GM04504 (cell line): ENCODE measurements at regions not wholly inside any gene's neighbourhood (a gene's known extent, or its start where the extent isn't known, plus 50 kb on each side); places are given as distances from the start of the nearest gene placed in this dataset.

Source experiments
- DNase-seq: peaks from one replicate; pipeline ENCODE4 v3.0.0-alpha.2; 2012; ENCODE audit warnings: low read depth

DNA sequence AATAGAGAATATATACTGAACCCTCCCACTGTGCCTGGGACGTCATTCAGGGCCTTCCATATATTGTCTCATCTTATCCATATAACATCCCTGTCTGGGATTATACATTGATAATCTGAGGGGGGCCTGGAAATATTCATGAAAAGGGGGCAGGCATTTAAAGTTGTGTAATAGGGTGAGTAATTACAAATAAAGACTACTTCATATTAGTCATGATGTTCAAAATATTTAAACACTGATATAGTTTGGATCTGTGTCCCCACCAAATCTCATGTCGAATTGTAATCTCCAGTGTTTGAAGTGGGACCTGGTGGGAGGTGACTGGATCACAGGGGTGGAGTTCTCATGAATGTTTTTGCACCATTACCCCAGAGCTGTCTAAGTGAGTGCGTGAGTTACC, 97.8 kb downstream of the AQP9 start:
- DNase-seq = no peak

DNA sequence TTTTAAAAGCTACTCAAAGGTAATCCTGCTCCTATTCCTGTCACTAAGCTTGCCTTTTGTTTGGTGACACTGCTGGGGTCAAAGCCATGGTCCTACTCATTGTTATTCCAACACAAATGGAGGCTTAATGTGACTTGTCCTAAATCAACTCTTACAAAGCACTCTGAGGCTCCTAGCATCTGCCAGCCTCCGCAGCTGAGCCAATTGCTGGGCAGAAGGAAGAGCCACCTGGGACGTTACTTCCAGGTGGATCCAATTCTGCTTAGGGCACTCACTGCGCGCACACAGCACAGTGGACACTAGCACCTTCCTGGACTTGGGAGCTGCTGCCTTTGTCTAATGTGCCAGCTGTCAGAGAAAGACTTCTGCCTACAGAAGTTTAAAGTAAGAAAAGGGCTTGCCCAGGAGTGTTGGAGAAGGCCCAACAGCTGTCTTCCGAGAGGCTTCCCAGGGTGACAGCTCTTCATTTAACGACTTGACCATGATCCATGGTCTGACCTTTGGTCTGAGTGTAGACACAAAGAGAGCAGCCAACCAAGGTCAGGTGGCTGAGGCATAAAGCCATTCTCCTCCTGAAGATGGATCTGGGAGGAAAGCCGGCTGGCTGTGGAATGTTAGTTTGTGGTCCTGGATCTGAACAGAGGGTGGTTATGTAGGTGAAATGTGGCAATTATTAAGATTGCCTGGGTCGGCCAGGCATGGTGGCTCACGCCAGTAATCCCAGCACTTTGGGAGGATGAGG, 102.2 kb downstream of the AQP9 start:
- DNase-seq = no peak

- DNase-seq = no peak
These were observed 103.7 kb downstream of the AQP9 start for GRCh38 chr15:58241872-58242271.

- no peak for DNase-seq
These were observed 104.9 kb downstream of the AQP9 start for GRCh38 chr15:58243070-58243469.

GRCh38 chr15:58244536-58244935, 106.4 kb downstream of the AQP9 start:
- no peak for DNase-seq

DNA sequence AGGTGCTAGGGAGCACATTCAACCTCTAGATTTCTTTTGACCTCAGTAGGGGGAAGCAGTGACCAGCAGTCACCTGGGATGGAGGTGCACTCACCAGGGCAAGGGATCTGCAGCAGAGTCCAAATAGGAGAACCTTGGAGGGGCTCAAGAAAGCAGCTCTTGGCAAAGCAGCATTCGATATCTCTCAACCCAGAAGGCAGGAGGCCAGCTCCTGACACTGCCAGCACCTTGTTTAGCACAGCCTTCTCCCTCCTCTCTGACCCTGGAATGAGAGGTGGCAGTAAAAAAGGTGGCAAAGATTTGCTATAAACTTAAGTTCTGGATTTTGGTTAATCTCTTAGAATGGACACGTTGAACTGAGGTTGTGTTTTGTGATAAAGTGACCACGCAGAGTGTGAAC, 107.9 kb downstream of the AQP9 start:
- no peak for DNase-seq

- DNase-seq = no peak
These were observed 110.0 kb downstream of the AQP9 start for GRCh38 chr15:58247855-58248842.

GRCh38 chr15:58249646-58250312, 111.6 kb downstream of the AQP9 start:
- no peak for DNase-seq

GRCh38 chr15:58252586-58253323, 114.6 kb downstream of the AQP9 start:
- no peak for DNase-seq

DNA sequence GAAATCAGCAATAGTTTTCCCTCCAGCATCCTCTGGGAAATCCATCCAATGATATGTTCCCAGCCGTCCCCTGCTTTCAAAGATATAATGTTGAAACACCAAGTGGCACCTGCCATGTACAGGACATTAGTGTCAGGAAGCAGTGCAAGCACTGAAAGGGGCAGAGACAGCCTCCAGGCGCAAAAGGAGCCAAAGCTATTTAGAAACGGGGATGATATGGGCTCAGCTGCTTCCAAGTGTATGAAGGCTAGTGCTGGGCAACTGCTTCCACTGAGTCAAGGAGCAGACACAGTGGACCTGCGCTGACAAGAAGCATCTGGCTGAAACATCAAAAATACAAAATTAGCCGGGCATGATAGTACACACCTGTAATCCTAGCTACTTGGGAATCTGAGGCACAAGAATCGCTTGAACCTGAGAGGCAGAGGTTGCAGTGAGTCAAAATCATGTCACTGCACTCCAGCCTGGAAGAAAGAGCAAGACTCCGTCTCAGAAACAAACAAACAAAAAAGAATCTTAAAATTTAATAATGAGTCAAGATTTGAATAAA, 119.7 kb downstream of the AQP9 start:
- DNase-seq = no peak

GRCh38 chr15:58258501-58259292, 120.5 kb downstream of the AQP9 start:
- no peak for DNase-seq

DNA sequence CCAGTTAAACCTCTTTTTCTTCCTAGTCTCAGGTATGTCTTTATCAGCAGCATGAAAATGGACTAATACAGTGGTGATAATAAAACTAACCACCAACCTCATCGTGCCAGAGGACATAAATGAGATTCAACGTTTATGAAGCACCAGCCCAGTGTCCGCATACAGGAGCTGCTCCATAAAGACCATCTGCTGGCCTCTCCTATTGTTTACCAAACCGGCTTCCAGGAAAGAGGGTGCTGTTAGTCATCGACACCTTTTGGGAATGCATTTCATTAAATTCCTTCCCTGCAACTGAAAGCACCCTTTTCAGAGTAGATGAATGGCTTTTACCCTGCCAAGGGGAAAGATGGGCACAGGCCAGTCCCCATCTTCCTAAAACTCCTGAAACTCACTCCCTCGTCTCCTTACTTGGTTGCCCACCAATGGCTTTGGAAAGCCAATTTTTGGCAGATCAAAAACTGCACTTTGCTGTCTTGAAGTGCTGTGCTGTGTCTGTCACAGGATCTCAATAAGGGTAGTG, 122.1 kb downstream of the AQP9 start:
- no peak for DNase-seq

GRCh38 chr15:58260725-58261267, 122.6 kb downstream of the AQP9 start:
- no peak for DNase-seq

GRCh38 chr15:58261368-58261767, 123.2 kb downstream of the AQP9 start:
- no peak for DNase-seq

- DNase-seq = no peak
These were observed 126.1 kb downstream of the AQP9 start for GRCh38 chr15:58264053-58264971.

DNA sequence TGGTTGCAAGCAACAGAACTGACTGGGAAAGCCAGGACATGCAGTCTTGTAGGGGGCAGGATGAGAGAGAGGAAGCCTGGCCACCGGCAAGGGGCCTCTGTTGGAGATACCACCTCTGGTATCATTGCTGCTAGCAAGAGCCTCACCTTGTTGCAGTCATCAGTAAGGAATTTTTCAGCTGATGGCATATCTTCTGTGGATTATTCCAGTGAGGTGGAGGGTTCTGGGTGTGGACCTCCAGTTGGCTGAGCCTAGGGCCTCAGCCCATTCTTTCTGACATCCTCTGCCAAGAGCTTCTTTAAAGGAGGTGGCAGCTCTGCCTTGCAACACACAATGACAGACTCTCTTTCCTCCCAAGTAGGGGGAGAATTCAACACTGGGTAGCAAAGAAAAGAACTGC, 128.9 kb downstream of the AQP9 start:
- DNase-seq = no peak

GRCh38 chr15:58268746-58269267, 130.6 kb downstream of the AQP9 start:
- DNase-seq = no peak

DNA sequence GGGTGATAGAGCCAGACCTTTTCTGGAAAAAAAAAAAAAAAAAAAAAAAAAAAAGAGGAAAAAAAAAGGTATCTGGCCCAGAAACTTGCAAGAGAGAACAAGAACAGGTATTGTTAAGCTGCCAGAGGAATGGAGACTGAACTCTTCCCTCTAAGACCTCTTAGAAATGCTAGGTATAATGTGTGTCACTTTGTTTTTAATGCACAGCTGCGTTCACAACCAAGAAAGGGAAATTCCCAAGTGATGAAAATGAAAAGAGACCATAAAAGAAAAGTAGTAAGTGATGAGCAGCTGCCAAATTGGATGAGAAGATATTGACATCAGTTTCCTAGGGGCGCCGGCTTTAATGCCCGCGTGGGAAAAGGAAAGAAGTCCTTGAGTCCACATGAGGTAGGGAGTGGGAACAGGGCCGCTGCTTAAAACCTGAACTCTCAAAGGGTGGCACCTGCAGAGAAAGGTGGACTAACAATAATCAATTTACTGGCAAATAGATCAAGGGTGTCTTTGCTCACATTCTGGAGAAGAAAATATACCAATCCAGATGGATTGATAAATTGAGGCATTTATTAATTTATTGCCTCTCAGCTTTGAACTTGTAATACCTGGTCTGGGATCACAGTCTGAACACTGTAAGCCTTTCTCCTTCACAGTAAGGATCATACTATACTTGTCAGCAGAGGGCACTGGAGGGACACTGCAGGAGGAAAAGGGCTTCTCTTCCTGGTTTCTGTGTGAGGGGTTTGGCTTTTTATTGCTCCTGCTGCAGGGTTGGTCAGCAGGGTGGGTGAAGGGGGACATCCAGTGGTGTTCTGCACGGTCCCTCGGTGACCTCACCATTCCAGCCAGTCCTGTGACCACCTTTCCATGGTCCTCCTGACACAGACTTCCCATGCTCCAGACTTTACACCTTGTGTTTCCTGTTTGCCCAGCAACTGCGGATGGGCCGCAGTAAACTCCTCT, 131.6 kb downstream of the AQP9 start:
- DNase-seq = peak; percentile 27
